Mucosa of rectum (tissue), 2 donors: ENCODE measurements at regions not wholly inside any gene's neighbourhood (a gene's known extent, or its start where the extent isn't known, plus 50 kb on each side); places are given as distances from the start of the nearest gene placed in this dataset.

ENCODE experiments used
- H3K27ac ChIP-seq, 2 donors: one replicate each; pipeline ENCODE4 v1.7.0; 2013; ENCODE audit warnings: inconsistent platforms in 2 of 2, low read depth in 2 of 2, low read length in 2 of 2
- H3K27me3 ChIP-seq, 2 donors: one replicate each; pipeline ENCODE4 v1.7.0; 2013; ENCODE audit warnings: low read length in 2 of 2; ENCODE audit not compliant: control insufficient read depth in 2 of 2, insufficient read depth in 2 of 2
- H3K36me3 ChIP-seq, 2 donors: one replicate each; pipeline ENCODE4 v1.7.0; 2013; ENCODE audit warnings: low read length in 2 of 2; ENCODE audit not compliant: control insufficient read depth in 2 of 2, insufficient read depth in 2 of 2
- H3K4me1 ChIP-seq, 2 donors: one replicate each; pipeline ENCODE4 v1.7.0; 2013; ENCODE audit warnings: low read length in 2 of 2, mild to moderate bottlenecking in 1 of 2; ENCODE audit not compliant: control insufficient read depth in 2 of 2, insufficient read depth in 2 of 2
- H3K4me3 ChIP-seq, 2 donors: one replicate each; pipeline ENCODE4 v1.7.0; 2013; ENCODE audit warnings: low read length in 2 of 2
- H3K9ac ChIP-seq, 2 donors: one replicate each; pipeline ENCODE4 v1.7.0; 2013; ENCODE audit warnings: low read length in 2 of 2, low read depth in 1 of 2, mild to moderate bottlenecking in 1 of 2
- H3K9me3 ChIP-seq, 2 donors: one replicate each; pipeline ENCODE4 v1.7.0; 2013; ENCODE audit warnings: low read length in 2 of 2; ENCODE audit not compliant: control insufficient read depth in 2 of 2
- donor health status: healthy.
- donor health status: Normal muscosa, but diverticular disease.

- H3K9ac ChIP-seq = no peak overlapping the region
- H3K36me3 ChIP-seq = no peaks in the 10 kb centered on the region
These were observed 249.0 kb upstream of the SALL1 start for GRCh38 chr16:51399908-51400670.

GRCh38 chr16:51394421-51394820 is 243.4 kb upstream of the SALL1 start:
- H3K9ac ChIP-seq = no peak overlapping the region
- no peaks in the 10 kb centered on the region for H3K36me3 ChIP-seq
- no peak overlapping the region for H3K27ac ChIP-seq
- no peak overlapping the region for H3K4me3 ChIP-seq
- no peaks in the 10 kb centered on the region for H3K4me1 ChIP-seq
- H3K9me3 ChIP-seq = no peaks in the 10 kb centered on the region
- H3K27me3 ChIP-seq = no peaks in the 10 kb centered on the region

More at GRCh38 chr16:51399908-51400670, 249.0 kb upstream of the SALL1 start:
- Histone ChIP-seq H3K27me3 (no peaks in the 10 kb centered on the region), H3K27ac (no peak overlapping the region), H3K4me3 (no peak overlapping the region), H3K9me3 (no peaks in the 10 kb centered on the region), H3K4me1 (no peaks in the 10 kb centered on the region)

GRCh38 chr16:51393381-51394005 is 242.4 kb upstream of the SALL1 start:
- Histone ChIP-seq H3K4me3 (no peak overlapping the region), H3K27me3 (no peaks in the 10 kb centered on the region), H3K36me3 (no peaks in the 10 kb centered on the region), H3K9me3 (no peaks in the 10 kb centered on the region), H3K27ac (peak overlapping the region in 1 of 2 donors; percentile 28), H3K4me1 (no peaks in the 10 kb centered on the region), H3K9ac (no peak overlapping the region)

GRCh38 chr16:51392521-51393187 is 241.6 kb upstream of the SALL1 start:
- H3K36me3 ChIP-seq = no peaks in the 10 kb centered on the region
- peak overlapping the region in 1 of 2 donors; percentile 28 for H3K27ac ChIP-seq
- no peak overlapping the region for H3K4me3 ChIP-seq
- no peak overlapping the region for H3K9ac ChIP-seq
- H3K27me3 ChIP-seq = no peaks in the 10 kb centered on the region
- no peaks in the 10 kb centered on the region for H3K9me3 ChIP-seq
- H3K4me1 ChIP-seq = no peaks in the 10 kb centered on the region

- no peak overlapping the region for H3K4me3 ChIP-seq
- no peaks in the 10 kb centered on the region for H3K27me3 ChIP-seq
- H3K9me3 ChIP-seq = no peaks in the 10 kb centered on the region
- no peaks in the 10 kb centered on the region for H3K4me1 ChIP-seq
- no peak overlapping the region for H3K9ac ChIP-seq
- H3K27ac ChIP-seq = no peak overlapping the region
- H3K36me3 ChIP-seq = no peaks in the 10 kb centered on the region
These were observed 240.9 kb upstream of the SALL1 start for GRCh38 chr16:51391798-51392511.

- no peak overlapping the region for H3K9ac ChIP-seq
- no peaks in the 10 kb centered on the region for H3K9me3 ChIP-seq
- H3K27ac ChIP-seq = no peak overlapping the region
- no peaks in the 10 kb centered on the region for H3K27me3 ChIP-seq
- no peak overlapping the region for H3K4me3 ChIP-seq
- H3K4me1 ChIP-seq = no peaks in the 10 kb centered on the region
- no peaks in the 10 kb centered on the region for H3K36me3 ChIP-seq
These were observed 239.8 kb upstream of the SALL1 start for GRCh38 chr16:51390877-51391276.

- no peaks in the 10 kb centered on the region for H3K4me1 ChIP-seq
- no peaks in the 10 kb centered on the region for H3K9me3 ChIP-seq
- no peaks in the 10 kb centered on the region for H3K27me3 ChIP-seq
- no peak overlapping the region for H3K4me3 ChIP-seq
- no peak overlapping the region for H3K9ac ChIP-seq
- no peaks in the 10 kb centered on the region for H3K36me3 ChIP-seq
- no peak overlapping the region for H3K27ac ChIP-seq
These were observed 238.8 kb upstream of the SALL1 start for GRCh38 chr16:51389881-51390280.

GRCh38 chr16:51388516-51388951 is 237.5 kb upstream of the SALL1 start:
- Histone ChIP-seq H3K9me3 (no peaks in the 10 kb centered on the region), H3K27ac (no peak overlapping the region), H3K27me3 (no peaks in the 10 kb centered on the region), H3K9ac (no peak overlapping the region), H3K4me3 (no peak overlapping the region), H3K4me1 (no peaks in the 10 kb centered on the region), H3K36me3 (no peaks in the 10 kb centered on the region)

GRCh38 chr16:51383909-51384308 is 232.8 kb upstream of the SALL1 start:
- H3K36me3 ChIP-seq = no peaks in the 10 kb centered on the region
- H3K27me3 ChIP-seq = no peaks in the 10 kb centered on the region
- no peak overlapping the region for H3K9ac ChIP-seq
- no peaks in the 10 kb centered on the region for H3K4me1 ChIP-seq
- H3K9me3 ChIP-seq = no peaks in the 10 kb centered on the region
- no peak overlapping the region for H3K27ac ChIP-seq
- H3K4me3 ChIP-seq = no peak overlapping the region

GRCh38 chr16:51382940-51383339 is 231.9 kb upstream of the SALL1 start:
- no peaks in the 10 kb centered on the region for H3K27me3 ChIP-seq
- no peak overlapping the region for H3K4me3 ChIP-seq
- no peaks in the 10 kb centered on the region for H3K4me1 ChIP-seq
- H3K9me3 ChIP-seq = no peaks in the 10 kb centered on the region
- no peaks in the 10 kb centered on the region for H3K36me3 ChIP-seq
- H3K9ac ChIP-seq = no peak overlapping the region
- no peak overlapping the region for H3K27ac ChIP-seq
